Stimulated activated CD4-positive, alpha-beta T cell treated with anti-CD3 and anti-CD28 coated beads, Interleukin-4, amount 100 ng/mL, for 4 hours (primary cell): ENCODE measurements at regions not wholly inside any gene's neighbourhood (a gene's known extent, or its start where the extent isn't known, plus 50 kb on each side); places are given as distances from the start of the nearest gene placed in this dataset.

Experiments
- DNase-seq, 2 experiments: peaks; one replicate each; pipeline ENCODE4 v3.0.0-alpha.2; 2020

DNA sequence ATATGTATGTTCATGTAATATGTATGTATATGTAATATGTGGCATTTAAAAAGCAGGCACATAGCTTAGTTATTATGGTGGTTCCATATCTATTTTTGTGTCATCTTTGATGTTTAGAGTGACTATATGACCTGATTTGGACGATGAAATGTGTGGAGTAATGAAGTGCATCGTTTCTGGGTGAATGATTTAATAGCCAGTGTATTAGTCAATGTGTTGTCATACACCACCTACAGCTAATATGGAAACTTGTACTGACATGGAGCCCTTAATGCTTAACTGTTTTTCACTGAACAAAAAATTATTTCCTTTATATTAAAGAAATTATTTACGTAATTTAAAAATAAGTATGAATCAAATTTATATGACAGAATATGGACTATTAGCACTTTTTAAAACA is 292.3 kb upstream of the FSTL5 start:
- no peak for DNase-seq

DNA sequence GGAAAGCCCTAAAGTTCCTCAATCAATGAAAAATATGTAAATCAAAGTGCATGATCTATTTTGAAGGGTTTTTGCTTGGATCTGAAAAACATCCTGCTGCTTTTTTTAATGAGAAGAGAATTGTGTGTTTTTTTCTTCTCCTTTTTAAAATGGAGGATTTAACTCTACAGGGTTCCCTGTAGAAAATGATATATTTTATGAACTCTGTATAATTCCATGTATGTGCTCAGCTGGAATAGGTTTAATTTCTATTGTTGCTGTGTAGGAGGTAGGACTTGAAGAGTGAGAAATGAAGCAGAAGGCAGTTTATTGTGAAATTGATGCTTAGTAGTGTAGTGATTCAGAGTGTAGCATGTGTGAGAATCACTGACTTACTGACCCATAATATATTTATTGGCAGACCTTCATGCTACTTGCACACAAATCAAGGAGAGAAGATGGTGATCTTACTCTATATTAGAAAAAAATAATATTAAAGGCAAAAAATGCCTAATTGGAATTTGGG is 286.8 kb upstream of the FSTL5 start:
- no peak for DNase-seq

DNA sequence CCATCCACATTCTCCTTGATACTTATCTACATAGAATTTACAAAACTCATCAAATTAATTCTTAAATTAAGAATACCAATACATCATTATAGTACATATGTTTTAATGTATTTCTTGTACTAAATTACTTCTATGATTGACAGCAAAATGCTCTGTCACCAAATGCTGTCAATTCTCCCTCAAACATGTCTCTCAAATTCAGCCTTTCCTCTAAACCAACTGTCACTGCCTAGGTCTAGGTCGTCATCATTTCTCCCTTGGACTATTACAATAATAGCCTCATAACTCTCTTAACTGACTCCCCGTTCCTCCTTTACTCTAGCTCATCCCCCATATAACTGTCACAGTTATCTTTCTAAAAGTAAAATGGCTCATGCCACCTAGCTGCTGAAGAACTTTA is 279.7 kb upstream of the FSTL5 start:
- no peak for DNase-seq

DNA sequence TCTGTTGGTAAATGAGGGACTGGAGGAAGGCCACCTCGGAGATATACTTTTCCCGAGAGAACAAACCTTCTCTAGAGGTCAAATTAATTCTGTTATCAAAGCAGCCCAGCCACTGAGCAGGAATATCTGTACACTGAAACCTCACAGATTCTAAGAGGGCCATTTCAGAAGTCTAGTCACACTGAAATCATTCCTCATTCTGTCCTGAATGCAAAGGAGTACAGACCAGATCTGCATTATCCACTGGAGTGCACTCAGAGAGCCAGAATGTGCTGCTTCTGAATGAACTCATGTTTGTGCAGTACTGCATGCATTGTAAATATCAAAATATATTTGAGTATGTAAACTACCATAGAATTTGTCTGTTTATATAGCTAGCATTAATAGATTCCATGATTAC is 278.3 kb upstream of the FSTL5 start:
- no peak for DNase-seq

DNA sequence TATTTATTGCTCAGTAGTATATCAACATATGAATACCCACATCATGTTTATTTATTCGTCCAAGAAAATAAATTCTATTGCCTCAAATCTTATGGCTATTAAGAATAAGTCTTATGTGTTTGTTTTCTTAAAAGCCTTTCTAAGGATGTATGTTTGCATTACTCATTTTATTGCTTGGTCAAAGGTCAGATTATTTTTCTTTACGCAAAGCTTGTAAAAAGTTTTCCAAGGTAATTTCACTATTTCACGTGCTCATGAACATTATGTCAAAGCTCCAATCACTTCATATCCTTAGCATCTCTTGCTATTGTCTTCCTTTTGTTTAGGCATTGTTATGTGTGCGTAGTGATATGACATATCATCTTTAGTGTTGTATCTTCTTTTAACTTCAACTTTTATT is 258.5 kb upstream of the FSTL5 start:
- DNase-seq = no peak

DNA sequence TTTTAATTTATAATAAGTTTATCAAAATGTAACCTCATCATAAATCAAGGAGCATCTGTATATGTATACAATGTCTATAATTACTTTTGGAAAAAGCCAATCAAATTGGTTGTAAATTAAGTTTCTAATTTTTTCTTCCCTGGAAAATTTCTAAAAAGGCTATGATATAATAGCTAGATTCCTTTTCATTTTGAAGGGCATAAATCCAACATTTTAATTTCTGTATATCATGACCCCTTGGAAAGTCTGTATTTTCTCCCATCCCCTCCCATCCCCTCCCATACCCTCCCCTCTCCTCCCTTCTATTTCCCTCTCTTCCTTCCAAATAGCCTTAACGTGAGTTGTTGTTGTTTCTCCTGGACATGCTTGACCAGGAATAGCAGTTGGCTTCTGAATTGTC is 247.1 kb upstream of the FSTL5 start:
- no peak for DNase-seq

DNA sequence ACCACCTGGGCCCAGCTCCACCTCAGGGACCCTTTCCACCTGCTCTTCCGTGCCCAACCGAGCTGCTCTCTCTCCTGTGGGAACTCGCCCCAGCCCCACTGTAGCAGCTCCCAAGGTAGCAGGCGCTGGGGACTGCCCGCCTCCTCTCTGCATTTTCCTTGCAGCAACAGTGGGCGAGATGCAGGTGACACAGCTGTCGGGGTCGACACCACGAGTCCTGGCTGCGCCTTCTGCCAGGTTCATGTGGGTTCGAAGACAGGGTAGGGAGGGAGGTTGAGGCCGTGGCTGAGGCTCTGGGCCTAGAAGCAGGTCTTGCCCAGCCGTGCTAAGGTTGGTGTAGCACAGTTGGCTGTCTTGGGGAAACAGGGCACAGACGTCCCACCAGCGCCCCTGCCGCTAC is 245.2 kb upstream of the FSTL5 start:
- DNase-seq = no peak

DNA sequence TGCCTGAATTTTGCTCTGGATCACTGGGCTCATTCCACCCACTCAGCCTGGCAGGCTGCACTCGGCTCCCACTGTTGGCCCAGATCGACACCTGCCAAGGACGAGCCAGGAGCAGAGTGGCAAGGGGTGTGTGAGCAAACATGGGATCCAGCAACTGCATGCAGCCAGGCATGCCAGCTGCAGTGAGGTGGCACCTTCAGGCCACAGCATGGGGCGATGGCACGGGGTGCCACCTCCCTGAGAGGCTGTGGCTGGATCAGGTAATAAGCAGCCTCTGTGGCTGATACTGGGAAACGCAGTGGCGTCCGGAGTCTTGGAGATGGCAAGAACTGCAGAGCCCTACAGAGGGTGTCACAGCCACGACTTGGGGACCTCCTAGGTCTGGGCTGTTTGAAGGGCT is 244.5 kb upstream of the FSTL5 start:
- DNase-seq = no peak

DNA sequence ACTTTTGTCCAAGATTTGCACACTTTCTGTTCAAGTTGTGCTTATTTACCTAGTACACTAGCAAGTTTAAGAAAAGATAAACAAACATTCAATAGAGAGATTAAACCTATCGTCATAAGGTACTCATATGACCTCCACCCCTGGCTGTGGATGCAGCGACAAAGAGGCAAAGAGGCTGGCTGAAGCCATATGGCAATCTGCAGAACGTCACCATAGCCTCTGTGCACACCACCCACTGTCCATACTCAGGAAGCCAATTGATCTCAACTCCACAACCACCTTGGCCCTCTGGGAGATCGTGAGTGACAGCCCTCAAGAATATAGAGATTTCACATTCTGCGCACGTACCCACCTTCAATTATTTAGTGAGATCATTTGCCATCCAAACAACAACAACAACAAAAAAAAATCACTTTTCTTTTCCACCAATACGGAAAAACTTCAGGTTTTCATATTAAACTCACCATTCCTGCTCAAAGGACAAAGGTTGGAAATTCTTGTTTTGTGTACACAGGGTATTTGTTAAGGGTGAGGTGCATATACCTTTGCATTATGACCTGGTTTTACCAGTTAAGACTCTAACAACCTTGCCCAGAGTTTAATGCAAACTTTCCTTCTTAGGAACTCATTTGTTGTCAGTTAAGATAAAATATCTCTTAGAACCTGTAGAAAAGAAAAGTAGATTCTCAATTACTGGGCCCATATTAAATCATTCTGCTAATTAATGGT is 243.0 kb upstream of the FSTL5 start:
- DNase-seq = no peak

DNA sequence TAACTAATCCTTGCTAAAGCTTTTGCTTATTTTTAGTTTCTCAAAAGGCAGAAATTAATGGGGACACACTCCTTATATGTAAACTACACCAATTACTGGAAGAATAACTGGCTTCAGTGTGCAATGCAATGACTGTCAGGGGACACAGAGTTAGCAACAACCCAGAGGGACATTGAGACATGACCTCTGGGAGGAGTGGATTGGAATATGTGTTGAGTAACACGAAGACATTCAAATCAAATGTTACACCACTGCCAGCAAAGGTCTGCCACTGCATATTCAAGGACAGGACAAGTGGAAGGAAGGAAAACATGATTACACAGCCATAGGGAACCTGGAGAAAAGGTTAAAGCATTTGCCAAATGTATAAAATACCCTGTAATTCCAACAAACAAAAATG is 240.1 kb upstream of the FSTL5 start:
- no peak for DNase-seq

DNA sequence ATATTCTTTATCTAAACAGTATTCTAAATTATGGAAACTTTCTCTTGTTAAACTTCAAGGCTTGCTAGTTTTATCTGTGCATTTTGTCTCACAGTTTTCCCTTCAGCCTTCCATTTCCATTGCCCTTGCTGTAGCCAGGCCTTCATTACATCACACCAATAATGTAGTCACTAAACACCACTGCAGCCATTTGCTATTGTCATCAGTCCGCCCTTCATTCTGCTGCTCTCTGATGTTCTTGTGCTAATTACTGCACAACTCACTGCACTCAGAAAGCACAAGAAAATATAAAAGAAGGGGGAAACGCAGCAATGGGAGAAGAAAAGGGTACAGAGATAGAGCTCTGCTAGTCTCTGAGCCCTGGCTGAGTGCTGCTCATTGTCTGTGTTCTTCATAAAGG is 239.6 kb upstream of the FSTL5 start:
- no peak for DNase-seq

DNA sequence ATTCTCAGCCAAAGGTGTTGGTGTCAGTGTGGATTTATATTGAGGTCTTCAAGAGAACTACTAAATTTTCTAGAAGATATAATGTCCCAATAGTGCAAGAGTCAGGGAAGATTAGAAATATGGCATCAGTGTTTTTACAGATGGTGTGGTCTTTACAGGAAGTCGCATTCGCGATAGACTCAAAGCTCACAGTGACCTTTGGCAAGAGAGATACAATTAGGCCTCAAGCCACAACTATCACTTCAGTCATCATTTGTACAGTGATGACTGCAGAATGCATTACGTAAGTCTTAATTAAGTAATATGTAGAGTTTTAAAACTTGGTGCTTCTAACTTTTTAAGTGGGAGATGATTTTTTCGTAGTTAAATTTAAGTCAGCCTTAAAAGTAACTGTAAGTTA is 237.2 kb upstream of the FSTL5 start:
- no peak for DNase-seq

DNA sequence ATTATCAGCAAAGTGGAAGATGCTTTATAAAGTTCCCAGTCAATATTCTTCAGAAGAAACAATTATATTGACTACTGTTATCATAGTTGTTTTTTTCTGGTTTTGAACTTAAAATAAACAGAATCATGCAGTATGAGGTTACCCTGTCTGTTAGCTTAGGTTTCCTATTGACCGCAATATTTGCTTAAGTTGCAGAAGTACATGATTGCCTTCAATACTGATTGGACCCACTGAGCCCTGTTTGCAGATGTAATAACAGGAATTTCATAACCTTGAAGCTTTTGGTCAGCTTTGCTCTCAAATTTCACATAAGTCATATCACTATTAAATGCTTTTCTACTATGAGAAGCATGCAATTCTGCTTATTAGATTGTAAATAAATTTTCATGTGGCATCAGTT is 229.1 kb upstream of the FSTL5 start:
- DNase-seq = no peak

DNA sequence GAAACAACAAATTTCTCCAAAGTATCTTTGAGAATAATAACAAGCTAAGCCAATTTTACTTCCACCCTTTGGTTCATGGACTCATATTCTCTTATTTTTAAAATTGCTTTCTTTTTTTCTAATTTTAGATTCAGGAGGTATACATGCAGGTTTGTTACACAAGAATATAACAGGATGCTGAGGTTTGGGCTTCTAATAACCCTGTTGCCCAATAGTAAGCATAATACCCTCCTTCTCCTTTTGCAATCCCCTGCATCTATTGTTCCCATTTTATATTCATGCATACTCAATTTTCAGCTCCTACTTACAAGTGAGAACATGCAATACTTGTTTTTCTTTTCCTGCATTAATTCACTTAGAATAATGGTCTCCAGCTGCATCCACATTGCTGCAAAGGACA is 202.3 kb upstream of the FSTL5 start:
- DNase-seq = no peak

DNA sequence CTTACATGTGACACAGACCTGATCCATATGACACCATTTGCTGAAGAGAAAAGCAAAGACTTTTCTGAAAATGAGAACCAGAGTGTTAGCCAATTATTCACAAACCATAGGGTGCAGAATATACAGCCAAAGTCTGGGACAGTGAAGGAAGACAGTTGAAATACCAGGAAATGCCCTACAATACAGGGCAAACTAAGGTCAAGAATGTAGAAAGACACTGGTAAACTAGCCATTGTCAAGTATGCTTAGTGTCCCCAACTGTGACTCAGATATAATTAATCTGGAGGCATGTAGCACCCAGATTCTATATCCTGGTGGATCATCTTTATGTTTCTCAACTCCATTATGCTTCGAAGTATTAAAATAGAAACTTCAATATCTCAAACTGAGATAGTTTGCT is 200.9 kb upstream of the FSTL5 start:
- DNase-seq = no peak

DNA sequence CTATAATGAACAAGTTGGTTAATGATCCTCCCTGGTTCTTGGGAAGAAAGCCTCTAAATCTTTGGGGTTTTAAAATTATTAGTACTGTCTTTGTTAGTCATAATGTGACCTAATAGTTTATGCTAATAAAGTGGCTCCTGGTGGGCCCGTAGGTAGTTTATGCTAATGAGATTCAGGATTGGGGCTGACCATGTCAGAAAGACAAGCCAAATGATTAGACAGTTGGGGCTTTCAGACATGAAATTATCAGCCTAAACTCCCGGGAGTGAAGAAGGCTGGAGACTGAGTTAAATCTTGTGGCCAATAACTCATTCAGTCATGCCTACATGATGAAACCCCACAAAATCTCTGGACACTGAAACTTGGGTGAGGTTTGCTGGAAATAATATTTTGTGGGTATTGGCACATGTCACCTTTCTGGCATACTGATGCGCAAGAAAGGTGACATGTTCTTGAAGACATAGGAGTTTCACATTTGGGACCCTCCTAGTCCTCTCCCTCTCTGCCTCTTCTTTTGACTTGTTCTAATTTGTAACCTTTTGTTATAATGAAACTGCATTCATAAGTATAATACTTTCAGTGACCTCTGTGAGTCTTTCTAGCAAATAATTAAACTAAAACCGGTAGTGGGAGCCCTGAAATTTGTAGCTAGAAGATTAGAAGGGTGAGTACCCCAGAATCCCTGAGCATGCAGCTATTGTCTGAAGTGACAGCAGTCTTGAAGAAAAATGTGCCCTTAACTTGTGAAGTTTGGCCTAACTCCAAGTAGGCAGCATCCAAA is 196.8 kb upstream of the FSTL5 start:
- no peak for DNase-seq

DNA sequence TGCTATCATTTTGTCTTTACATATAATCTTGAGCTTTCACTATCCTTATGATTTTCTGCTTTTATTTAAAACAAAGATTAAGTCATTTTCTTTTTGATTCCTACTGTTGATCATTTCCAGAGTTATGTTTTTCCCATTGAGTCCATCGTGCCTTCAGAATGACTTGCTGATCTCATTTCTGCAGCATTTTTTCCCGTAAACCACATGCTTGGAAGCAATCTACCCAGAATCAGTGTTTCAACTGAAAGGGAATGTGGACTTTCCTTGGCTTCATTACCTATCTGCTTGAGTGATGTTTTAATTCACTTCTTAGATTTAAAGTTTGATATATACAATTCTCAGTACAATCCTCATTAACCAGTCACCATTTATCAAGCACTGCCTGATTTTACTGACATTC is 192.4 kb upstream of the FSTL5 start:
- DNase-seq = no peak

DNA sequence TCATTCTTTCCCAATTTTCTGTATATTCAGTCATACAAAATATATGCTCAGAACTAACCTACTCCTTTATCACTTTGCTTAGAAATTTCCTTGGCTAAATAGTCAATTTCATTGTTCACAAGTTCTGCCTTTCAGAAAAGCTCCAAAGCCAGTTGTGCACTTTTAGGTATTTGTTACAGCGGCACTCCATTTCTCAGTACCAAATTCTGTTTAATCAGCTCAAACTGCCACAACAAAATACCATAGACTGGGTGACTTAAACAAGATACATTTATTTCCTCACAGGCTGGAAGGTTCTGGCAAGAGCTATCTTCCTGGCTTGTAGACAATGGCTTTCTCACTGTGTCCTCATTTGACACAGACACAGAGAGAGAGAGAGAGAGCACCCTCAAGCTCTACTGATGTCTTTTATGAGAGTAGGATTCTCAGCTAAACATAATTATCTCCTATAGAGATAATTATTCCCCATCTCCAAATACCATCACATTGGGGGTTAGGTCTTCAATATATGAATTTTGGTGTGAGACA is 188.8 kb upstream of the FSTL5 start:
- no peak for DNase-seq

DNA sequence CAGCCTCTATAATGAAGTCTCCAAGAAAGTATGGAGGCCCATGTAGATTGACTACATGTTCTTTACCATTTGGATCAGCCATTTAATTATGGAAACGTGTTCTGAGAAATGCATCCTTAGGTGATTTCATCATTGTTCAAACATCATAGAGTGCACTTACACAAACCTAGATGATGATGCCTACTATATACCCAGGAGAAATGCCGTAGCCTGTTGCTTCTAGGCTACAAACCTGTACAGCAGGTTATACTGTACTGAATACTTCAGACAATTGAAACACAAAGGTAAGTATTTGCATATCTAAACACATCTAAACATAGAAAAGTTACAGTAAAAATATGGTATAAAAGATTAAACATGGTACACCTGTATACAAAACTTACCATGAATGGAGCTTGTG is 186.5 kb upstream of the FSTL5 start:
- DNase-seq = no peak

DNA sequence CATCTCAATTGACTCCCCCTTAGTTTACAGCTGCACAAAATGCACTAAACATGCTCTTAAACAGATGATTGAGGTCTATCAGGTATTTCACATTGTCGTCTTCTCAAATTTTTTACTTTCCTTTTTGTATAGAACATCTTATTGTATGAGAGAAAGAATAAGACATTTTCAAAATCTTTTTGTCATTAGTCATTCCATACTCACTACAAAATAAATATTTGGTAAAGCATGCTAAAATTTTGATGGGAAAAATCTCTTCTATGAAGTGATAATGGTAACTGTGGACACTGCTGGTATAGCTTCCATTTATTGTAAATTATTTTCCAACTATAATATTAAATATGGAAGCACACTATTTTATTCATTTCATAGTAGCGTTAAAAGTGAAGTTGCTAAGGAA is 185.6 kb upstream of the FSTL5 start:
- DNase-seq = no peak

DNA sequence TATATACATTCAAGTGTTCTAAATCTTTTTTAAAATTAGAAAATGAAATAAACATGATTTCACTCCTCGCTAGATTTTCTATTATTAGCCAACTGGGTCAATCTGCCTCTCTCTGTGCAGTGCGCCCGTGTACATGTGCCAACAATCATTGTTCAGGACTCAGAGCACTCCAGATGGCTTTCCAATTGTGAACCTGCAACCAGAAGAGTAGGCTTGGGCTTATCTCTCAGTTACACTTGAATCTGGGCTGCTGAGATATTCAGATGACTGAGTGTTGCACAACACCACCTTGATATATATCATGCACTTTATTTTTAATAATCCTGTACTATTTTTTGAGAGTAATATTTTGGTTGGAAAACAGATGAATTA is 184.0 kb upstream of the FSTL5 start:
- DNase-seq = no peak

DNA sequence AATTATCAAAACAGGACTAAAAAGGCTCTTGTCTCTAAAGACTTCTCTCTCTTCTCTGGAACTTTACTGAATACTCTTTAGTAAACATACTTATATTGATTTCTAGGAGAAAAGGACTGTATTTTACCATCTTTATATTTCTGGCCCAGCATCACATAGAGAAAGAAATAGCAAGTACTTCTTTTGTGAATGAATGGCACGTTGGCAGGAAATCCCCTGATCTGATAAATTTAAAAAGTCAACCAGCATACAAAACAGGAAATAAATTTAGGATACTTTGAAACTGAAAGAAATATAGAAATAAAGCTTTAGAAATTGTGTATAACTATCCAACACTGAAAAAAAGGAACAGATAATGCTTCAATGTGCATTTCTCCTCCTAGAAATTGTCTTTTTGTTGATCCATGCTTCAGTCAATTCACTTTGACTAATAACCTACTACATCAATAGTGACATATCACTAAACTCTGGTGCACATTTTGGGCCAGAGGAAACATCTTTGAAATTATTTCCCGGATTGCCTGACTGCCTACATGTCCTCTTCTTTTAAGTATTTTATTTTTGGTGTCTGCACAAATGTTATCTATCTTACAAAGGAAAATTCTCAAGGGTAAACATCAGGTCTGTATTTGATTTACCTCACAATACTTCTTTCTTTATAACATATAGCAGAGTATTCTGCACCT is 183.5 kb upstream of the FSTL5 start:
- no peak for DNase-seq

DNA sequence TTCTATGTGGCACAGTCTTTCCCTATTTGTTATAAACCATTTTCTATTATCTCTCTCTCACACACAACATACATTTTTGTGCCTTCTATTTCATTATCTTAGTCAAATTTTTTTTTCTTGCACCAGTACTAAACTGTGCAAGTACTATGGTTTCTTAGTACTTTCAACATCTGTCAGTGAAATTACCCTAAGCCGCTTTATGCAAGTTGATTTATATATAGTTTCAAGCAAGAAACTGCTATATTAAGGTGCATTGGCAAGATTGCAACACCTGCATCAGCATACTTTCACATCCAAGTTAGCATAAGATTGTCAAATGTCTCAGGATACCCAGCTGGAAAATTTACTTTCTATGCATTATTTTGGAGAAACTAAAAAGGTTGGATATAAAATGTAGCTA is 180.2 kb upstream of the FSTL5 start:
- no peak for DNase-seq

DNA sequence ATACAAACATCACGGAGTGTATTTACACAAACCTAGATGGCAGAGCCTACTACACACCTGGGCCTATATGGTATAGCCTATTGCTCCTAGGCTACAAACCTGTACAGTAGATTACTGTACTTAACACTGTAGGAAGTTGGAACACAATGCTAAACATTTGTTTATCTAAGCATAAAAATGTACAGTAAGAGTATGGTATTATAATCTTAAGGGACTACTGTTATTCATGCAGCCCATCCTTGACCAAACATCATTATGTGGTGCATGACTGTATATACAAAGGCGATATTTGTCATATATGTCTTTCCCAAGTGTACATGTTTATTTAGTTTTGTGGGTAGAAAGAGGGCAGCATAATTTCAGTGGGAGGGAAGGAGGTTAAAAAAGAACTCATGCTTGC is 177.7 kb upstream of the FSTL5 start:
- DNase-seq = no peak
